Body of pancreas (tissue), 4 donors: ENCODE measurements at regions not wholly inside any gene's neighbourhood (a gene's known extent, or its start where the extent isn't known, plus 50 kb on each side); places are given as distances from the start of the nearest gene placed in this dataset.

Source experiments
- CTCF ChIP-seq, 7 experiments: fragments of 450-650 bp in 4 of 7; fragments of 200-600 bp in 3 of 7; sonication (generic) in 3 of 7; IDR thresholded peaks; one replicate each; pipeline ENCODE4 v1.5.1; 2016 to 2019; ENCODE audit warnings: antibody characterized with exemption in 7 of 7
- POLR2A ChIP-seq, 3 donors: fragments of 450-650 bp; IDR thresholded peaks; one replicate each; pipeline ENCODE4 v1.6.1; 2016; ENCODE audit warnings: antibody characterized with exemption in 3 of 3, mild to moderate bottlenecking in 2 of 3

GRCh38 chr2:147463881-147464520 is 380.8 kb upstream of the ACVR2A start:
- no peak for TF ChIP-seq POLR2A (IDR thresholded peaks at IDR 0.05)
- no peak for TF ChIP-seq CTCF (IDR thresholded peaks at IDR 0.05)
